OCI-LY7 (cell line): ENCODE measurements at regions not wholly inside any gene's neighbourhood (a gene's known extent, or its start where the extent isn't known, plus 50 kb on each side); places are given as distances from the start of the nearest gene placed in this dataset.

ENCODE experiments used
- EZH2phosphoT487 ChIP-seq: fragments of 200-600 bp; sonication (generic); IDR thresholded peaks from 2 replicates; pipeline ENCODE4 v1.6.1; 2018; ENCODE audit warnings: low read depth, borderline replicate concordance, mild to moderate bottlenecking, mixed run types, antibody characterized with exemption, low read length, moderate library complexity, mixed read lengths
- TF ChIP-seq, protein P1 (sequence below): fragments of 200-600 bp; sonication (generic); conservative IDR thresholded peaks from 2 replicates; pipeline ENCODE4 v1.5.1; 2014; ENCODE audit warnings: mild to moderate bottlenecking, antibody characterized with exemption, low read length, moderate library complexity, mixed read lengths

DNA sequence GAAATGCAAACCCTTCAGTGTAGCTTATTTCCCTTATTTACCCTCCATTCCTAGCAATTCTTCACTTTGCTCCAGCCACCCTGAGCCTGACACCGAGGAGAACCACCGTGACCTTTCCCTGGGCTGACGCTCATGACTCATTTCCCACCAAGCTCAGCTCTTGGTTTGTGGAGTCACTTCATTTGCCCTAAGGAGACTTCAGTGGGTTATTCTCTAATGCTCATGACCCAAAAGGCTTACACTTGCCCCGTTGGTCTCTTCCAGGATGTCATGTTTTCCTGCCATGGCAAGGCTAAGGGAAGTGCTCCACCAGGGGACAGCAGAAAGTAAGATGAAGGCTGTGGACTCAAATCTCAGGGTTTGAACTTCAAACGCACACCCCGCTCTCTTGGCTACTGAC is 161.0 kb downstream of the CBLN1 start:
- TF ChIP-seq, protein P1, sequence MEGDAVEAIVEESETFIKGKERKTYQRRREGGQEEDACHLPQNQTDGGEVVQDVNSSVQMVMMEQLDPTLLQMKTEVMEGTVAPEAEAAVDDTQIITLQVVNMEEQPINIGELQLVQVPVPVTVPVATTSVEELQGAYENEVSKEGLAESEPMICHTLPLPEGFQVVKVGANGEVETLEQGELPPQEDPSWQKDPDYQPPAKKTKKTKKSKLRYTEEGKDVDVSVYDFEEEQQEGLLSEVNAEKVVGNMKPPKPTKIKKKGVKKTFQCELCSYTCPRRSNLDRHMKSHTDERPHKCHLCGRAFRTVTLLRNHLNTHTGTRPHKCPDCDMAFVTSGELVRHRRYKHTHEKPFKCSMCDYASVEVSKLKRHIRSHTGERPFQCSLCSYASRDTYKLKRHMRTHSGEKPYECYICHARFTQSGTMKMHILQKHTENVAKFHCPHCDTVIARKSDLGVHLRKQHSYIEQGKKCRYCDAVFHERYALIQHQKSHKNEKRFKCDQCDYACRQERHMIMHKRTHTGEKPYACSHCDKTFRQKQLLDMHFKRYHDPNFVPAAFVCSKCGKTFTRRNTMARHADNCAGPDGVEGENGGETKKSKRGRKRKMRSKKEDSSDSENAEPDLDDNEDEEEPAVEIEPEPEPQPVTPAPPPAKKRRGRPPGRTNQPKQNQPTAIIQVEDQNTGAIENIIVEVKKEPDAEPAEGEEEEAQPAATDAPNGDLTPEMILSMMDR = no peak
- no peak for TF ChIP-seq EZH2phosphoT487
